A673 (cell line): ENCODE measurements at regions not wholly inside any gene's neighbourhood (a gene's known extent, or its start where the extent isn't known, plus 50 kb on each side); places are given as distances from the start of the nearest gene placed in this dataset.

Source experiments
- BruUV-seq: library from RNA; stranded (reverse); fragments of 400-500 nt; replicated peaks from 2 replicates; lab custom pipeline; 2021; lab: Mats Ljungman, UMichigan
- CTCF ChIA-PET: fragments of 300-600 bp; sonication (Branson Sonifier 250); formaldehyde crosslinking; loops from one replicate; lab custom pipeline; 2022; ENCODE audit warnings: antibody characterized with exemption; lab: Charles Lee
- POLR2A ChIA-PET: fragments of 300-600 bp; sonication (Branson Sonifier 250); formaldehyde crosslinking; loops from one replicate; lab custom pipeline; 2022; ENCODE audit warnings: antibody characterized with exemption; ENCODE audit not compliant: low non-redundant PET; lab: Charles Lee
- DNase-seq: peaks from one replicate; pipeline ENCODE4 v3.0.0-alpha.2; 2015; ENCODE audit warnings: low spot score
- H3K27ac ChIP-seq: fragments of 200-600 bp; sonication (generic); 2 replicates; pipeline ENCODE4 v1.5.1; 2016; ENCODE audit warnings: mixed run types, low read depth, mild to moderate bottlenecking, mixed read lengths, antibody characterized with exemption, low read length; ENCODE audit not compliant: poor library complexity, severe bottlenecking
- H3K27me3 ChIP-seq: fragments of 200-600 bp; sonication (generic); replicated peaks from 2 replicates; pipeline ENCODE4 v1.6.1; 2017; ENCODE audit warnings: mixed run types, low read depth, mild to moderate bottlenecking, mixed read lengths, antibody characterized with exemption, low read length; ENCODE audit not compliant: insufficient read depth, poor library complexity
- H3K36me3 ChIP-seq: fragments of 200-600 bp; sonication (generic); 2 replicates; pipeline ENCODE4 v1.6.1; 2016; ENCODE audit warnings: mixed run types, mild to moderate bottlenecking, mixed read lengths, antibody characterized with exemption, low read length; ENCODE audit not compliant: insufficient read depth, poor library complexity, severe bottlenecking
- H3K4me1 ChIP-seq: fragments of 200-600 bp; sonication (generic); 2 replicates; pipeline ENCODE4 v1.6.1; 2017; ENCODE audit warnings: mixed run types, mild to moderate bottlenecking, mixed read lengths, antibody characterized with exemption, low read length; ENCODE audit not compliant: insufficient read depth, poor library complexity, severe bottlenecking
- H3K4me3 ChIP-seq: fragments of 200-600 bp; sonication (generic); 2 replicates; pipeline ENCODE4 v1.5.1; 2016; ENCODE audit warnings: low read depth, mixed run types, mild to moderate bottlenecking, mixed read lengths, low read length; ENCODE audit not compliant: poor library complexity, severe bottlenecking
- H3K9me3 ChIP-seq: fragments of 200-600 bp; sonication (generic); 2 replicates; pipeline ENCODE4 v1.6.1; 2016; ENCODE audit warnings: mixed run types, low read depth, mild to moderate bottlenecking, mixed read lengths, antibody characterized with exemption, low read length; ENCODE audit not compliant: poor library complexity, severe bottlenecking
- EZH2 ChIP-seq: fragments of 200-600 bp; sonication (generic); IDR thresholded peaks from 2 replicates; pipeline ENCODE4 v1.6.1; 2017; ENCODE audit warnings: borderline replicate concordance, low read depth, mild to moderate bottlenecking, mixed read lengths, antibody characterized with exemption, low read length; ENCODE audit not compliant: poor library complexity, severe bottlenecking
- intact Hi-C: fragments of 100-400 bp; cut with micrococcal nuclease; formaldehyde crosslinking; loops from one replicate; pipeline ENCODE4 v1.10.0; 2022; ENCODE audit not compliant: unreplicated experiment
- TF ChIP-seq, protein P1 (sequence below): fragments of 300-800, 200-600 bp; sonication (generic); conservative IDR thresholded peaks from 2 replicates; pipeline ENCODE4 v1.5.1; 2017; ENCODE audit warnings: low read depth, mild to moderate bottlenecking, antibody characterized with exemption, low read length, moderate library complexity, mixed read lengths

GRCh38 chr5:33184367-33184766, 256.4 kb upstream of the TARS1 start:
- Histone ChIP-seq H3K4me3 (no peak overlapping the region), H3K27me3 (no peaks in the 10 kb centered on the region), H3K36me3 (no peaks in the 10 kb centered on the region), H3K9me3 (no peaks in the 10 kb centered on the region), H3K4me1 (no peaks in the 10 kb centered on the region), H3K27ac (no peak overlapping the region)
- intact Hi-C loops = loop anchor here (5.0 kb wide), 1 partner anchor 697 kb away; no protein-coding TSS in a partner anchor
- POLR2A ChIA-PET = no interaction called here
- no TSS peak for BruUV-seq
- DNase-seq = no peak
- no peak for TF ChIP-seq EZH2
- TF ChIP-seq, protein P1, sequence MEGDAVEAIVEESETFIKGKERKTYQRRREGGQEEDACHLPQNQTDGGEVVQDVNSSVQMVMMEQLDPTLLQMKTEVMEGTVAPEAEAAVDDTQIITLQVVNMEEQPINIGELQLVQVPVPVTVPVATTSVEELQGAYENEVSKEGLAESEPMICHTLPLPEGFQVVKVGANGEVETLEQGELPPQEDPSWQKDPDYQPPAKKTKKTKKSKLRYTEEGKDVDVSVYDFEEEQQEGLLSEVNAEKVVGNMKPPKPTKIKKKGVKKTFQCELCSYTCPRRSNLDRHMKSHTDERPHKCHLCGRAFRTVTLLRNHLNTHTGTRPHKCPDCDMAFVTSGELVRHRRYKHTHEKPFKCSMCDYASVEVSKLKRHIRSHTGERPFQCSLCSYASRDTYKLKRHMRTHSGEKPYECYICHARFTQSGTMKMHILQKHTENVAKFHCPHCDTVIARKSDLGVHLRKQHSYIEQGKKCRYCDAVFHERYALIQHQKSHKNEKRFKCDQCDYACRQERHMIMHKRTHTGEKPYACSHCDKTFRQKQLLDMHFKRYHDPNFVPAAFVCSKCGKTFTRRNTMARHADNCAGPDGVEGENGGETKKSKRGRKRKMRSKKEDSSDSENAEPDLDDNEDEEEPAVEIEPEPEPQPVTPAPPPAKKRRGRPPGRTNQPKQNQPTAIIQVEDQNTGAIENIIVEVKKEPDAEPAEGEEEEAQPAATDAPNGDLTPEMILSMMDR = no peak
- CTCF ChIA-PET = no interaction called here

DNA sequence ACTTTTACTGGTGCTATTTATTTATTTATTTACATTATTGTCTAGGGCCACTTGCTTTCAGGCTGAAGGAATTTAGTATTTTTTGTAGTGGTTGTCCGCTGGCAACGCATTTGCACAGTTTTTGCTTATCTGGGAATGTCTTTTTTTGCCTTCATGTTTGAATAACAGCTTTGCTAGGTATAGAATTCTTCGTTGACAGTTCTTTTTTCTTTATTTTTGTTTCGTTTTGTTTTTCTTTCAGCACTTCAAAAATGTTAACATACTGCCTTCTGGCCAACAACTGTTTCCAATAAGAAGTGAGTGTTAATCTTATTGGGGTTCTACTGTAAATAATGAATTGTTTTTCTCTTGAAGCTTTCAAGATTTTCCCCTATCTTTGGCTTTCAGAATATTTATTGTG, 252.7 kb upstream of the TARS1 start:
- Histone ChIP-seq H3K27me3 (no peaks in the 10 kb centered on the region), H3K27ac (no peak overlapping the region), H3K4me1 (no peaks in the 10 kb centered on the region), H3K36me3 (no peaks in the 10 kb centered on the region), H3K9me3 (no peaks in the 10 kb centered on the region), H3K4me3 (no peak overlapping the region)
- BruUV-seq = no TSS peak
- CTCF ChIA-PET = no interaction called here
- no peak for DNase-seq
- intact Hi-C loops = no loop called here
- TF ChIP-seq, protein P1 = no peak
- TF ChIP-seq EZH2 = no peak
- POLR2A ChIA-PET = no interaction called here

DNA sequence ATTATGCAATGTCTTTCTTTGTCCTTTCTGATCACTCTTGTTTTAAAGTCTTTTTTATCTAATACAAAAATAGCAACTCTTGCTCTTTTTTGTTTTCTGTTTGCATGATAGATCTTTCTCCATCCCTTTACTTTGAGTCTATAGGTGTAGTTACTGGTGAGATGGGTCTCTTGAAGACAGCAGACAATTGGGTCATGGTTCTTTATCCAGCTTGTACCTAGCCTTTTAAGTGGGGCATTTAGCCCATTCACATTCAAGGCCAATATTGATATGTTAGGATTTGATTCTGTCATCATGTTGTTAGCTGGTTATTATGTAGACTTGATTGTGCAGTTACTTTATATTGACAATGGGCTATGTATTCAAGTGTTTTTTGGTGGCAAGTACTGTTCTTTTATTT, 245.9 kb upstream of the TARS1 start:
- no TSS peak for BruUV-seq
- no peak for DNase-seq
- Histone ChIP-seq H3K4me3 (no peak overlapping the region), H3K27me3 (no peaks in the 10 kb centered on the region), H3K4me1 (no peaks in the 10 kb centered on the region), H3K36me3 (no peaks in the 10 kb centered on the region), H3K27ac (no peak overlapping the region), H3K9me3 (no peaks in the 10 kb centered on the region)
- ChIA-PET CTCF (no interaction called here), POLR2A (no interaction called here)
- intact Hi-C loops = loop anchor here (5.0 kb wide), 1 partner anchor 177 kb away; no protein-coding TSS in a partner anchor
- TF ChIP-seq EZH2 = no peak
- TF ChIP-seq, protein P1 = no peak
